NB4 (cell line): ENCODE measurements at regions not wholly inside any gene's neighbourhood (a gene's known extent, or its start where the extent isn't known, plus 50 kb on each side); places are given as distances from the start of the nearest gene placed in this dataset.

Experiments
- MAX ChIP-seq: IDR thresholded peaks from 2 replicates; pipeline ENCODE4 v1.6.1; 2011; ENCODE audit warnings: low read depth, low read length
- POLR2A ChIP-seq: IDR thresholded peaks from 2 replicates; pipeline ENCODE4 v1.6.1; 2011; ENCODE audit warnings: mild to moderate bottlenecking; ENCODE audit not compliant: insufficient read length; ENCODE audit errors: extremely low read depth

GRCh38 chr4:177696438-177696966 lies 254.3 kb upstream of the AGA start:
- TF ChIP-seq POLR2A (no peak), MAX (no peak)
